ENCODE measurements at regions not wholly inside any gene's neighbourhood (a gene's known extent, or its start where the extent isn't known, plus 50 kb on each side); places are given as distances from the start of the nearest gene placed in this dataset.

GRCh38 chr4:126937342-126937741, 695.4 kb upstream of the INTU start:
- TF ChIP-seq CTCF (IDR thresholded peaks at IDR 0.05) (no peak), POLR2A (IDR thresholded peaks at IDR 0.05) (no peak)
